Activated CD8-positive, alpha-beta T cell treated with anti-CD3 and anti-CD28 coated beads for 36 hours (primary cell): ENCODE measurements at regions not wholly inside any gene's neighbourhood (a gene's known extent, or its start where the extent isn't known, plus 50 kb on each side); places are given as distances from the start of the nearest gene placed in this dataset.

Experiments
- ATAC-seq: fragments of 200-7000 bp; cut with Tn5 transposase; one replicate; pipeline ENCODE4 v1.10.0; 2021; ENCODE audit warnings: mild to moderate bottlenecking, moderate library complexity
- CTCF ChIA-PET: fragments of 350-600 bp; sonication (Branson Sonifier 250); formaldehyde crosslinking; loops from one replicate; lab custom pipeline; 2021; ENCODE audit warnings: antibody characterized with exemption; lab: Charles Lee
- POLR2A ChIA-PET: fragments of 350-600 bp; sonication (Branson Sonifier 250); formaldehyde crosslinking; loops from one replicate; lab custom pipeline; 2021; ENCODE audit warnings: antibody characterized with exemption; lab: Charles Lee
- DNase-seq: peaks from one replicate; pipeline ENCODE4 v3.0.0-alpha.2; 2020
- H3K27ac Mint-ChIP-seq: one replicate; pipeline ENCODE4 v1.8.0; 2021; ENCODE audit warnings: mild to moderate bottlenecking, mixed read lengths
- H3K27me3 Mint-ChIP-seq: one replicate; pipeline ENCODE4 v1.8.0; 2021; ENCODE audit warnings: mixed read lengths
- H3K36me3 Mint-ChIP-seq: one replicate; pipeline ENCODE4 v1.8.0; 2021; ENCODE audit warnings: low read depth, mixed read lengths
- H3K4me1 Mint-ChIP-seq: one replicate; pipeline ENCODE4 v1.8.0; 2021; ENCODE audit warnings: low read depth, mixed read lengths
- H3K4me3 Mint-ChIP-seq: one replicate; pipeline ENCODE4 v1.8.0; 2021; ENCODE audit warnings: mild to moderate bottlenecking, moderate library complexity, mixed read lengths
- H3K9me3 Mint-ChIP-seq: one replicate; pipeline ENCODE4 v1.8.0; 2021; ENCODE audit warnings: mixed read lengths
- intact Hi-C: fragments of 100-400 bp; cut with micrococcal nuclease; formaldehyde crosslinking; loops from one replicate; pipeline ENCODE4 v1.10.0; 2022
- TF ChIP-seq, protein P1 (sequence below): fragments of 200-600 bp; IDR thresholded peaks from one replicate; pipeline ENCODE4 v1.8.0; 2022; ENCODE audit warnings: antibody characterized with exemption, mild to moderate bottlenecking

DNA sequence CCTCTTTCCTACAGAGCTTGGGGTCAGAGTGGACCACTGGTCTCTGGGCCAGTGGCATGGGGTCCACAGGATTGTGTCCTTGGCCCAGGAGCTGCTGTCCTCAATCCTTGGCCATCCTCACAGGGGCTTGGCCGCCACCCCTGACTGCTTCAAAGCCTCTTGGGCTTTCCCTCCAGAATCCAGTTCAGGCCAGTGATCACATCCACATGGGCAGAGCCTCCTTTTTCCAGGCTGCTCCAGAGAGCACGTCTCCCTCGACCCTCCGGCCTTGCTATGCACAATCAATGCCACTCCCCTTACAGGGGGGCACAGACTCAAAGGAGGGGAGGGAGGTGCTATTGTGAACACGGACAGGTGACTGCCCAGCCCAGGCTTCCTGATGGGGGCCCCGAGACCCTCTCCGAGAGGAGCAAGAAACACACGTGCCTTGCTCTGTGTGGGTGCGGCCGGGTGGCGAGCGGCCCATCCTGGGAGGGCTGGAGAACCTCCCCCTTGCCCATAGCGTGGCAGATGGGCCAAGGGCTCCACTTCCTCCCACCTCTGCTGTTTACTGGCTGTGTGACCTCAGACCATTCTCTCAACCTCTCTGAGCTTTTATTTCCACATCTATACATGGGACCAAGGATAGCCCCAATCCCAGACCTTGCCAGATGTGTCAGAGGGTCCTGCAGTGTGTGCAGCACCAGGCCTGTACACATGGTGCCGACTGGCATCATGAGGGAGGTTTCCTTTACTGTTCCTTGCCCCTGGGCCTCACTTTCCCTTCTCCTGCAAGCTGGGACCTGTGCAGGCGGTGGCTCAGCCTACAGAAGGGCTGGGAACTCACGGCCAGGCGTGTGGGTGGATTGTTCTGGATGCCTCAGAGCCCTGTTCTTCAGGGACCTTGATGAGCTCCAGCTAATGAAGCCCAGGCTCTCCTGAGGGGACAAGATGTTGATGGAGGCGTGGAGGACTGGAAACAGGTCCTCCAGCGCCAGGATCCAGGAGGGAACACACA lies 229.0 kb upstream of the GSE1 start:
- peaks cover 4% of the 10 kb centered on the region for H3K27me3 Mint-ChIP-seq
- intact Hi-C loops: no loop called here
- DNase-seq (no peak), ATAC-seq (no peak)
- no peaks in the 10 kb centered on the region for H3K4me1 Mint-ChIP-seq
- no peak overlapping the region for H3K4me3 Mint-ChIP-seq
- TF ChIP-seq, protein P1, sequence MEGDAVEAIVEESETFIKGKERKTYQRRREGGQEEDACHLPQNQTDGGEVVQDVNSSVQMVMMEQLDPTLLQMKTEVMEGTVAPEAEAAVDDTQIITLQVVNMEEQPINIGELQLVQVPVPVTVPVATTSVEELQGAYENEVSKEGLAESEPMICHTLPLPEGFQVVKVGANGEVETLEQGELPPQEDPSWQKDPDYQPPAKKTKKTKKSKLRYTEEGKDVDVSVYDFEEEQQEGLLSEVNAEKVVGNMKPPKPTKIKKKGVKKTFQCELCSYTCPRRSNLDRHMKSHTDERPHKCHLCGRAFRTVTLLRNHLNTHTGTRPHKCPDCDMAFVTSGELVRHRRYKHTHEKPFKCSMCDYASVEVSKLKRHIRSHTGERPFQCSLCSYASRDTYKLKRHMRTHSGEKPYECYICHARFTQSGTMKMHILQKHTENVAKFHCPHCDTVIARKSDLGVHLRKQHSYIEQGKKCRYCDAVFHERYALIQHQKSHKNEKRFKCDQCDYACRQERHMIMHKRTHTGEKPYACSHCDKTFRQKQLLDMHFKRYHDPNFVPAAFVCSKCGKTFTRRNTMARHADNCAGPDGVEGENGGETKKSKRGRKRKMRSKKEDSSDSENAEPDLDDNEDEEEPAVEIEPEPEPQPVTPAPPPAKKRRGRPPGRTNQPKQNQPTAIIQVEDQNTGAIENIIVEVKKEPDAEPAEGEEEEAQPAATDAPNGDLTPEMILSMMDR: no peak
- no peak overlapping the region for H3K27ac Mint-ChIP-seq
- ChIA-PET POLR2A (no interaction called here), CTCF (no interaction called here)
- H3K9me3 Mint-ChIP-seq: peaks cover 2% of the 10 kb centered on the region
- no peaks in the 10 kb centered on the region for H3K36me3 Mint-ChIP-seq

GRCh38 chr16:85384833-85385462 lies 228.2 kb upstream of the GSE1 start:
- intact Hi-C loops: no loop called here
- DNase-seq: no peak
- Mint-ChIP-seq H3K27me3 (peaks cover 6% of the 10 kb centered on the region), H3K36me3 (no peaks in the 10 kb centered on the region), H3K4me1 (no peaks in the 10 kb centered on the region), H3K4me3 (no peak overlapping the region), H3K27ac (no peak overlapping the region), H3K9me3 (peaks cover 2% of the 10 kb centered on the region)
- TF ChIP-seq, protein P1: no peak
- no peak for ATAC-seq
- POLR2A ChIA-PET: no interaction called here
- CTCF ChIA-PET: no interaction called here

GRCh38 chr16:85385463-85386331 lies 227.4 kb upstream of the GSE1 start:
- ChIA-PET CTCF (no interaction called here), POLR2A (interaction anchor here (1.2 kb wide), 1 partner anchor 109 kb away, joined by 3 read pairs; no protein-coding TSS in a partner anchor)
- Mint-ChIP-seq H3K27ac (no peak overlapping the region), H3K9me3 (peaks cover 2% of the 10 kb centered on the region), H3K36me3 (no peaks in the 10 kb centered on the region), H3K4me3 (no peak overlapping the region), H3K27me3 (peaks cover 6% of the 10 kb centered on the region), H3K4me1 (no peaks in the 10 kb centered on the region)
- ATAC-seq (no peak), DNase-seq (no peak)
- TF ChIP-seq, protein P1: no peak
- intact Hi-C loops: no loop called here

GRCh38 chr16:85386467-85387170 lies 226.5 kb upstream of the GSE1 start:
- Mint-ChIP-seq H3K4me3 (no peak overlapping the region), H3K27ac (no peak overlapping the region), H3K36me3 (no peaks in the 10 kb centered on the region), H3K4me1 (no peaks in the 10 kb centered on the region), H3K9me3 (peaks cover 2% of the 10 kb centered on the region), H3K27me3 (peaks cover 6% of the 10 kb centered on the region)
- POLR2A ChIA-PET: interaction anchor here (1.2 kb wide), 1 partner anchor 108 kb away, joined by 3 read pairs; no protein-coding TSS in a partner anchor
- CTCF ChIA-PET: no interaction called here
- TF ChIP-seq, protein P1: no peak
- intact Hi-C loops: no loop called here
- ATAC-seq: no peak
- DNase-seq: no peak
